ENCODE measurements at regions not wholly inside any gene's neighbourhood (a gene's known extent, or its start where the extent isn't known, plus 50 kb on each side); places are given as distances from the start of the nearest gene placed in this dataset.

DNA sequence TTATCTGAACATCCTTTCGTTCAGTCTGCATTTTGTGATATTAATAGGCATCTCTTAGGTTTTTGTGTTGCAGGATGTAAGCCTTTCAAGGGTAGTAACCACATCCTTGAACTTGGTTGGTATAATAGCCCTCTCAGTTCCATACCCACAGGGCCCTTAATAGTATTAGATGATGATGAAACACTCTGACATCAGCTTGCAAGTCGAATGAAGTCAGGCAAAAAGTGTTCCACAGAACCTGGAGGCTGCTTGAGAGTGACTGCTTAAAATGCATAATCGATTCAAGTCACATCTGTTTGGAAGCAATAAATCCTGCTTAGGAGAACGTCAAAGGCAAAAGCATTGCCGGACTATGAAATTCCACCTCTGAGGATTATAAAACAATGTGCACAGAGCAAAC is 415.6 kb upstream of the KAZN start:
- TF ChIP-seq, protein P1, sequence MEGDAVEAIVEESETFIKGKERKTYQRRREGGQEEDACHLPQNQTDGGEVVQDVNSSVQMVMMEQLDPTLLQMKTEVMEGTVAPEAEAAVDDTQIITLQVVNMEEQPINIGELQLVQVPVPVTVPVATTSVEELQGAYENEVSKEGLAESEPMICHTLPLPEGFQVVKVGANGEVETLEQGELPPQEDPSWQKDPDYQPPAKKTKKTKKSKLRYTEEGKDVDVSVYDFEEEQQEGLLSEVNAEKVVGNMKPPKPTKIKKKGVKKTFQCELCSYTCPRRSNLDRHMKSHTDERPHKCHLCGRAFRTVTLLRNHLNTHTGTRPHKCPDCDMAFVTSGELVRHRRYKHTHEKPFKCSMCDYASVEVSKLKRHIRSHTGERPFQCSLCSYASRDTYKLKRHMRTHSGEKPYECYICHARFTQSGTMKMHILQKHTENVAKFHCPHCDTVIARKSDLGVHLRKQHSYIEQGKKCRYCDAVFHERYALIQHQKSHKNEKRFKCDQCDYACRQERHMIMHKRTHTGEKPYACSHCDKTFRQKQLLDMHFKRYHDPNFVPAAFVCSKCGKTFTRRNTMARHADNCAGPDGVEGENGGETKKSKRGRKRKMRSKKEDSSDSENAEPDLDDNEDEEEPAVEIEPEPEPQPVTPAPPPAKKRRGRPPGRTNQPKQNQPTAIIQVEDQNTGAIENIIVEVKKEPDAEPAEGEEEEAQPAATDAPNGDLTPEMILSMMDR (IDR thresholded peaks at IDR 0.05) = no peak
- TF ChIP-seq POLR2A (IDR thresholded peaks at IDR 0.05) = no peak

Data from lower leg skin (tissue), 3 donors.